ENCODE measurements at regions not wholly inside any gene's neighbourhood (a gene's known extent, or its start where the extent isn't known, plus 50 kb on each side); places are given as distances from the start of the nearest gene placed in this dataset.

- TF ChIP-seq CTCF (IDR thresholded peaks at IDR 0.05; ENCODE audit: low read depth, low read length) = no peak
- TF ChIP-seq POLR2A (IDR thresholded peaks at IDR 0.05; ENCODE audit: extremely low read depth, insufficient read length) = no peak
- TF ChIP-seq MYC (IDR thresholded peaks at IDR 0.05; ENCODE audit: low read depth, low read length) = no peak
- no peak for TF ChIP-seq MAX (IDR thresholded peaks at IDR 0.05; ENCODE audit: low read depth, low read length)
Measured at GRCh38 chr2:888906-889566, 61.6 kb upstream of the SNTG2 start.

Data from NB4 (cell line).